GM19099 (cell line): ENCODE measurements at regions not wholly inside any gene's neighbourhood (a gene's known extent, or its start where the extent isn't known, plus 50 kb on each side); places are given as distances from the start of the nearest gene placed in this dataset.

Source experiments
- POLR2A ChIP-seq: IDR thresholded peaks from 3 replicates; pipeline ENCODE4 v1.6.1; 2011; ENCODE audit warnings: low read depth; ENCODE audit not compliant: insufficient read length; ENCODE audit errors: extremely low read depth

GRCh38 chr1:120942218-120942944 is 52.8 kb downstream of the PPIAL4A start:
- TF ChIP-seq POLR2A = peak; percentile 90

- TF ChIP-seq POLR2A = no peak
Measured at GRCh38 chr1:120954736-120955135, 65.2 kb downstream of the PPIAL4A start.
